H1 (cell line): ENCODE measurements at regions not wholly inside any gene's neighbourhood (a gene's known extent, or its start where the extent isn't known, plus 50 kb on each side); places are given as distances from the start of the nearest gene placed in this dataset.

Source experiments
- POLR2AphosphoS5 ChIP-seq: IDR thresholded peaks from 2 replicates; pipeline ENCODE4 v1.6.1; 2011; ENCODE audit warnings: low read depth, low read length
- RFX5 ChIP-seq: IDR thresholded peaks from 2 replicates; pipeline ENCODE4 v1.6.1; 2011; ENCODE audit warnings: low read depth, low read length, improper control_type of control experiment, borderline replicate concordance
- SRF ChIP-seq: IDR thresholded peaks from 2 replicates; pipeline ENCODE4 v1.6.1; 2011; ENCODE audit warnings: mild to moderate bottlenecking, low read depth, low read length, moderate library complexity
- TF ChIP-seq, protein P1 (sequence below): IDR thresholded peaks from 2 replicates; pipeline ENCODE4 v1.6.1; 2012; ENCODE audit warnings: inconsistent platforms

DNA sequence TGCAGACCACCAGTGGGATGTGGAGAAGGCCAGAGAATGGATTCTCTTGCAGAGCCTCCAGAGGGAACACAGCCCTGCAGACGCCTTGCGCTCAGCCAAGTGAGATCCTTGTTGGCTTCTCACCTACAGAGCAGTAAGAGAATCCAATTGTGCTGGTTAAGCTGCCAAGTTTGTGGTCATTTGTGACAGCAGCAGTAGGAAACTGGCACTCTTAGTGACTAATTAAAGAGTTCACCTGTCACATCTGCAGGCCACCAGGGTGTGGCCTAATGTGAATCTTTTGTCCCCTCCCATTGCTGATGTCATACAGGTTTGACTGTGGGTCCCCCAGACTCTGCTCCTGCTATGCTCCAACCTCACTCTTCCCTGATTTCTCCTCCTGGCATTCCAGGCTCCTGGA lies 235.9 kb downstream of the TFCP2L1 start (continued):
- no peak for TF ChIP-seq RFX5
- no peak for TF ChIP-seq SRF
- no peak for TF ChIP-seq POLR2AphosphoS5
- TF ChIP-seq, protein P1, sequence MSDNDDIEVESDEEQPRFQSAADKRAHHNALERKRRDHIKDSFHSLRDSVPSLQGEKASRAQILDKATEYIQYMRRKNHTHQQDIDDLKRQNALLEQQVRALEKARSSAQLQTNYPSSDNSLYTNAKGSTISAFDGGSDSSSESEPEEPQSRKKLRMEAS, result no peak
